Fibroblast of lung (primary cell): ENCODE measurements at regions not wholly inside any gene's neighbourhood (a gene's known extent, or its start where the extent isn't known, plus 50 kb on each side); places are given as distances from the start of the nearest gene placed in this dataset.

Experiments used
- DNase-seq, 2 donors: peaks; one replicate each; pipeline versions ENCODE4 v3.0.0 to v3.0.0-alpha.2; 2010; ENCODE audit warnings: low read depth in 2 of 2
- H2AFZ ChIP-seq: 2 replicates; pipeline ENCODE4 v1.5.1; 2012; ENCODE audit warnings: low read length, control low read depth, inconsistent platforms
- H3K27ac ChIP-seq: 2 replicates; pipeline ENCODE4 v1.5.1; 2011; ENCODE audit warnings: low read length, control low read depth; ENCODE audit not compliant: insufficient read depth
- H3K27me3 ChIP-seq: 2 replicates; pipeline ENCODE4 v1.5.1; 2011; ENCODE audit warnings: mild to moderate bottlenecking, low read length; ENCODE audit not compliant: control insufficient read depth, insufficient read depth
- H3K36me3 ChIP-seq: 2 replicates; pipeline ENCODE4 v1.5.1; 2011; ENCODE audit warnings: low read length; ENCODE audit not compliant: control insufficient read depth, insufficient read depth
- H3K4me1 ChIP-seq: 2 replicates; pipeline ENCODE4 v1.5.1; 2011; ENCODE audit warnings: low read length; ENCODE audit not compliant: control insufficient read depth, insufficient read depth; ENCODE audit errors: extremely low read depth
- H3K4me2 ChIP-seq: 2 replicates; pipeline ENCODE4 v1.5.1; 2011; ENCODE audit warnings: low read length, control low read depth; ENCODE audit not compliant: insufficient read depth; ENCODE audit errors: extremely low read depth
- H3K4me3 ChIP-seq, 4 experiments: fragments of 200-600 bp in 1 of 4; sonication (generic) in 1 of 4; replicated peaks in 1 of 4; 2 replicates each; pipeline ENCODE4 v1.5.1; 2011 to 2016; ENCODE audit warnings: low read length in 4 of 4, low read depth in 3 of 4, mild to moderate bottlenecking in 3 of 4, control low read depth in 2 of 4, inconsistent platforms in 1 of 4, mixed read lengths in 1 of 4; ENCODE audit not compliant: insufficient read depth in 1 of 4; ENCODE audit errors: control extremely low read depth in 1 of 4
- H3K79me2 ChIP-seq: 2 replicates; pipeline ENCODE4 v1.5.1; 2012; ENCODE audit warnings: mild to moderate bottlenecking, low read length, inconsistent platforms; ENCODE audit not compliant: control insufficient read depth, insufficient read depth
- H3K9ac ChIP-seq: 2 replicates; pipeline ENCODE4 v1.5.1; 2011; ENCODE audit warnings: mild to moderate bottlenecking, low read length, control low read depth; ENCODE audit not compliant: insufficient read depth
- H3K9me3 ChIP-seq: 2 replicates; pipeline ENCODE4 v1.5.1; 2012; ENCODE audit warnings: low read depth, low read length; ENCODE audit not compliant: control insufficient read depth, insufficient read depth
- H4K20me1 ChIP-seq: 2 replicates; pipeline ENCODE4 v1.5.1; 2011; ENCODE audit warnings: low read length; ENCODE audit not compliant: control insufficient read depth, insufficient read depth; ENCODE audit errors: extremely low read depth
- CTCF ChIP-seq, 2 donors: IDR thresholded peaks in 1 of 2; conservative IDR thresholded peaks in 1 of 2; 1 replicate in 1 of 2; 2 replicates in 1 of 2; pipeline ENCODE4 v1.5.1; 2011 to 2012; ENCODE audit warnings: low read length in 2 of 2, control low read depth in 1 of 2, inconsistent platforms in 1 of 2, low read depth in 1 of 2, mild to moderate bottlenecking in 1 of 2
- EZH2 ChIP-seq: IDR thresholded peaks from 2 replicates; pipeline ENCODE4 v1.5.1; 2012; ENCODE audit warnings: low read length, control low read depth, mild to moderate bottlenecking; ENCODE audit errors: missing control alignments

DNA sequence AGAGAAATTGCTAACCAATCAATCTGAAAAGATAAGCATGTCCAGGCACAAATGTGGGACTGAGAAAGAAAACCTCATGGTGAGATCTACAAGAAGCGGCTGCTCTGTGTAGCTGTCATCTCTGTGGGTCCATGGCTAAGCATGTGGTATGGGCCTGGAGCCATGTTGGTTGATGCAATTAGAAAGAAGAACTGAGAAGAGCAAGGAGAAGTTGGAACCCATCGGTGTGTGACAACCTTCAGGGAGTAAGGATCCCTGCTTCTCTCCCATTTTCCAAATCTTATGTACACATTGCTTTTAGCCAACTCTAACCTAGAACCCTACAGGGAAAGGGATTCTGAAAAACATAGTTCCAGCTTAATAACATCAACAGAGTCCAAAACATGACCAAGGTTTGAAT, 890.2 kb downstream of the FSTL5 start:
- TF ChIP-seq EZH2 (no peak), CTCF (conservative IDR thresholded peaks at IDR 0.05 in 1 of 2, IDR thresholded peaks at IDR 0.05 in 1 of 2; ENCODE audit: low read depth in 1 of 2, low read length in 2 of 2) (no peak)

GRCh38 chr4:161260819-161261218, 903.0 kb downstream of the FSTL5 start:
- TF ChIP-seq CTCF (conservative IDR thresholded peaks at IDR 0.05 in 1 of 2, IDR thresholded peaks at IDR 0.05 in 1 of 2; ENCODE audit: low read depth in 1 of 2, low read length in 2 of 2), result no peak
- Histone ChIP-seq H3K79me2 (no peaks in the 10 kb centered on the region), H3K4me1 (no peaks in the 10 kb centered on the region), H3K36me3 (no peaks in the 10 kb centered on the region), H3K27ac (no peak overlapping the region), H3K9me3 (no peaks in the 10 kb centered on the region), H3K4me3 (no peak overlapping the region), H4K20me1 (no peaks in the 10 kb centered on the region), H3K9ac (no peak overlapping the region), H2AFZ (no peak overlapping the region), H3K4me2 (no peak overlapping the region), H3K27me3 (no peaks in the 10 kb centered on the region)
- DNase-seq, result no peak

More for the DNA sequence above, 890.2 kb downstream of the FSTL5 start:
- H3K4me2 ChIP-seq, result no peak overlapping the region
- no peaks in the 10 kb centered on the region for H3K79me2 ChIP-seq
- no peaks in the 10 kb centered on the region for H3K9me3 ChIP-seq
- H3K27ac ChIP-seq, result no peak overlapping the region
- no peak overlapping the region for H3K9ac ChIP-seq
- H3K36me3 ChIP-seq, result no peaks in the 10 kb centered on the region
- DNase-seq, result no peak
- H2AFZ ChIP-seq, result no peak overlapping the region
- no peak overlapping the region for H3K4me3 ChIP-seq
- no peaks in the 10 kb centered on the region for H3K27me3 ChIP-seq
- no peaks in the 10 kb centered on the region for H3K4me1 ChIP-seq
- H4K20me1 ChIP-seq, result no peaks in the 10 kb centered on the region

DNA sequence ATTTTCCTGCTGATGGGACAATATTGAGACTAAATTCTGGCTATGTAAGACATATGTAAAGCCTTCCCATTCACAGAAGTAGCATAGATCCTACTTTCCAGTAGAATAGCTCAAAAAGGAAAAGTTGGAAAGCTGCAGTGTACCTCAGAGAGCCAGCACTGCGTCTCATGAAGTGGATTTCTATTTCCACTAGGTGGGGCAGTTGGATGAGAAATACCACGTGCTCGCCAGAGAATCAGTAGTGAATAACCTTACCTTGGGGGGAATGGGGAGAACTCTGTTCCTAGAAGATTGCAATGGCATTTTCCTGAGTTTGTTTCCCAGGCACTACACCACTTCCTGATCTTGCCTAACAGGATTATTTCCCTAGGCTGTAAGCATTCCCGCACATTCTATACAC, 907.1 kb downstream of the FSTL5 start:
- Histone ChIP-seq H3K9me3 (no peaks in the 10 kb centered on the region), H2AFZ (no peak overlapping the region), H3K4me1 (no peaks in the 10 kb centered on the region), H3K4me3 (no peak overlapping the region), H3K36me3 (no peaks in the 10 kb centered on the region), H3K27me3 (no peaks in the 10 kb centered on the region), H4K20me1 (no peaks in the 10 kb centered on the region), H3K79me2 (no peaks in the 10 kb centered on the region), H3K27ac (no peak overlapping the region), H3K4me2 (no peak overlapping the region), H3K9ac (no peak overlapping the region)
- DNase-seq, result peak in 1 of 2 donors; percentile 2
- no peak for TF ChIP-seq EZH2
- TF ChIP-seq CTCF (conservative IDR thresholded peaks at IDR 0.05 in 1 of 2, IDR thresholded peaks at IDR 0.05 in 1 of 2; ENCODE audit: low read depth in 1 of 2, low read length in 2 of 2), result peak in 1 of 2 donors; percentile 11
